ENCODE measurements at regions not wholly inside any gene's neighbourhood (a gene's known extent, or its start where the extent isn't known, plus 50 kb on each side); places are given as distances from the start of the nearest gene placed in this dataset.
A peak's percentile ranks its signal among the peaks of the same experiment; 100 is the strongest.

DNA sequence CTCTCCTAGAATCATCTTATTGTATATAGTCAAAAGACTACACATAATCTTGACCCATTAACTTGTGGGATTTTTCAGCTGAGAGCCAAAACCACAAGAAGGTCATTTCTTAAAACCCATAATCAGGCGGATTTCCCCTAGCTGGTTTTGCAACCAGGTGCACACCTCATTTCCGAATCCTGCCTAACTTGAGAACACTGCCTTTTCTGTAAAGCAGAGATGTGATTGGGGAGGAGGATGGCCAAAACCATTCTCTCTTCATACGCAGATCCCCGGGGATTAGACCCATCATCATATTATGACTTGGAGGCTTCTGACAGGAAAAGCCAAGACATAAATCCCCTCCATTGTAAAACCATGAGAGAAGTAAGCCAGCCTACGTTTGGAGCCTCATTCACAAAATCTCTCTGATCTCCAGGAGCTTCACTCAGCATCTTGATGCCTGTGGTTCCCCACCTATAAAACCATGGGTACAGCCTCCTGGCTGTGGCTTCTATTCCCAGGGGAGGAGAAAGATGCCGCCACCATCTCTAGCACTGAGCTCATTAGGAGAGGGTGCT lies 191.3 kb downstream of the KIF18A start:
- peaks cover 3 to 6% of the 10 kb centered on the region in 2 donors for H3K27me3 Mint-ChIP-seq
- DNase-seq (no peak), ATAC-seq (replicated peaks) (peak in 1 of 2 donors; percentile 66)
- H3K27ac Mint-ChIP-seq: no peak overlapping the region
- no peaks in the 10 kb centered on the region for H3K36me3 Mint-ChIP-seq
- H3K4me3 Mint-ChIP-seq: no peak overlapping the region
- H3K9me3 Mint-ChIP-seq: peaks cover 0 to 2% of the 10 kb centered on the region in 2 donors
- no peaks in the 10 kb centered on the region for H3K4me1 Mint-ChIP-seq

DNA sequence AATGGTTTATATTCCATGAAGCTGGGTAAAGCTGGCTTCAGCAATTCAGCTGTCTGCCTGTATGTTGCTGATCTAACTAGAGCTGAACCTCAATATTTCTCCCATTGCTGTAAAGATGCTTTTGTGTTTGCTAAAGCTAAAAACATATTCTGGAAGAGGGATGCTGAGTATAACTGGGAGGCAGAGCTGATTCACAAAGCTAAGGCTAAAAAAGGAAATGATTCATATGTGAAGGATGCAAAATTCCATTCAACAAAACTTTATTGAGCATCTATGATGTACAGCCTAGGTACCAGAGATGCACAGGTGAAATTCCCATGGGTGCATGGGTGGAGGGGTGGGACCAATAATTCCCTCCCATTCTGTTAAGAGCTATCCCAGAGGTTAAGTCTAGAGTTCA lies 193.9 kb downstream of the KIF18A start:
- DNase-seq (no peak), ATAC-seq (replicated peaks) (no peak)
- H3K36me3 Mint-ChIP-seq: no peaks in the 10 kb centered on the region
- H3K27ac Mint-ChIP-seq: no peak overlapping the region
- peaks cover 3 to 6% of the 10 kb centered on the region in 2 donors for H3K27me3 Mint-ChIP-seq
- peaks cover 0 to 3% of the 10 kb centered on the region in 2 donors for H3K9me3 Mint-ChIP-seq
- no peaks in the 10 kb centered on the region for H3K4me1 Mint-ChIP-seq
- H3K4me3 Mint-ChIP-seq: no peak overlapping the region

DNA sequence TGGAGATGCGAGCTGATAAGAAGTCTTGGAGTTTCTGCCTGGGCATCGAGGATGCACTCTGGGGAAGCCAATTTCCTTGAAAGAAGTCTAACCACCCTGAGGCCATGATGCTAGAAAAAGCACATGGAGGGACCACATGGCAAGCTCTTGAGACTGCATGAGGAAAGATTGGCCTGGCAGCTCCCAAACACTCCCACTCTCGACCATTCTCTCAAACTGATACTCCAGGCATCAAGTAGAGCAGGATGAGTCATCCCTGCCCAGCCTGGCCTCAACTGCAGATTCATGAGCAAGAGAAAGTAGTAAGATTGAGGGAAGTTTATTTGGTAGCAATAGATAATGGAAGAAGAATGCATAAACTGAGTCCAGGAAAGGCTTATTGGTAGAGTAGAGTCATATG lies 194.3 kb downstream of the KIF18A start:
- H3K36me3 Mint-ChIP-seq: no peaks in the 10 kb centered on the region
- peaks cover 3 to 6% of the 10 kb centered on the region in 2 donors for H3K27me3 Mint-ChIP-seq
- ATAC-seq (replicated peaks) (no peak), DNase-seq (no peak)
- peaks cover 0 to 3% of the 10 kb centered on the region in 2 donors for H3K9me3 Mint-ChIP-seq
- H3K4me1 Mint-ChIP-seq: no peaks in the 10 kb centered on the region
- no peak overlapping the region for H3K4me3 Mint-ChIP-seq
- H3K27ac Mint-ChIP-seq: no peak overlapping the region

DNA sequence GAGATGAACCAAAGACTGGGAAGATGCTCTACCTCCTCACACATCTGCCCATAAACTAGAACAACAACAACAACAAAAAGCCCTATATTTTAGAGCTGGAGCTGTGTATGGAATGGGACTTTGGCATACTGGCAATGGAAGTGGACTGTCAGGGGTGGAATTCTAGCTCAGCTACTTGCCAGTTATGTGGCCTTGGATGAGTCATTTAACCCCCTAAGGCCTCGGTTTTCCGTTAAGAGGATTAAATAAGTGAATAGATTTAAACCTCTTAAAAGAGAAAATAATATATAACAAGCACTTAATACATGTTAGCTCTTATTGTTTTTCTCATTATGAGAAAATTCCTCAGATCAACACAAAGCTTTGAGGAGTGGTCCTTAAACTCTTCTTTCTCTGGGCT lies 195.0 kb downstream of the KIF18A start:
- no peak overlapping the region for H3K4me3 Mint-ChIP-seq
- no peaks in the 10 kb centered on the region for H3K36me3 Mint-ChIP-seq
- ATAC-seq (replicated peaks): no peak
- H3K4me1 Mint-ChIP-seq: no peaks in the 10 kb centered on the region
- H3K9me3 Mint-ChIP-seq: peaks cover 0 to 3% of the 10 kb centered on the region in 2 donors
- no peak overlapping the region for H3K27ac Mint-ChIP-seq
- no peak for DNase-seq
- H3K27me3 Mint-ChIP-seq: peaks cover 3 to 6% of the 10 kb centered on the region in 2 donors

- ATAC-seq (replicated peaks) (no peak), DNase-seq (no peak)
- Mint-ChIP-seq H3K36me3 (no peaks in the 10 kb centered on the region), H3K27me3 (peaks cover 0 to 3% of the 10 kb centered on the region in 2 donors), H3K4me3 (no peak overlapping the region), H3K27ac (no peak overlapping the region), H3K4me1 (no peaks in the 10 kb centered on the region), H3K9me3 (peaks cover 4 to 5% of the 10 kb centered on the region in 2 donors)
These were observed 197.6 kb downstream of the KIF18A start for GRCh38 chr11:27910186-27910931.

GRCh38 chr11:27909386-27909785 lies 198.6 kb downstream of the KIF18A start:
- Mint-ChIP-seq H3K9me3 (peaks cover 3 to 4% of the 10 kb centered on the region in 2 donors), H3K27me3 (no peaks in the 10 kb centered on the region), H3K27ac (no peak overlapping the region), H3K4me3 (no peak overlapping the region), H3K36me3 (no peaks in the 10 kb centered on the region), H3K4me1 (no peaks in the 10 kb centered on the region)
- no peak for ATAC-seq (replicated peaks)
- DNase-seq: no peak

DNA sequence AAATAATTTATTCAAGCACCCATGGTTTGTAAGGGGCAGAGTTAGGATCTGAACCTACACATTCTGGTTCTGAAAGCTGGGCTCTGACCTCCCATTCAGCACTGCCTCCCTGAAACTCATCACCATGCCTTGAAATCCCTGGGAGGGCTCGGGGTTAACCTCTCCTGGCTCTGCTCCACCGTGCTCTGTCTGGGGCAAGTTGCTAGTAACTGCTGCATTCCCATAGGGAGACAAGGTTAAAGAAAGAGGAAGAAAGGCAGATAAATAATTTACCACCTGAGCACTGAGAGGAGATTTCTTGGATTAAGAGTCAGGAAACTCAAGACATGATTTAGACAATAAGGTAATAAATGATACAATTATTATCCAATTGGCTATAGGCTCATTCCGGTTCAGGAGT lies 199.3 kb downstream of the KIF18A start:
- H3K9me3 Mint-ChIP-seq: peaks cover 3 to 4% of the 10 kb centered on the region in 2 donors
- ATAC-seq (replicated peaks): no peak
- no peak overlapping the region for H3K27ac Mint-ChIP-seq
- DNase-seq: no peak
- H3K4me3 Mint-ChIP-seq: no peak overlapping the region
- no peaks in the 10 kb centered on the region for H3K36me3 Mint-ChIP-seq
- H3K27me3 Mint-ChIP-seq: no peaks in the 10 kb centered on the region
- no peaks in the 10 kb centered on the region for H3K4me1 Mint-ChIP-seq

- H3K9me3 Mint-ChIP-seq: peaks cover 3 to 4% of the 10 kb centered on the region in 2 donors
- H3K4me1 Mint-ChIP-seq: no peaks in the 10 kb centered on the region
- H3K27me3 Mint-ChIP-seq: no peaks in the 10 kb centered on the region
- no peaks in the 10 kb centered on the region for H3K36me3 Mint-ChIP-seq
- H3K4me3 Mint-ChIP-seq: no peak overlapping the region
- no peak overlapping the region for H3K27ac Mint-ChIP-seq
- ATAC-seq (replicated peaks): no peak
- no peak for DNase-seq
These were observed 200.4 kb downstream of the KIF18A start for GRCh38 chr11:27907530-27907929.

DNA sequence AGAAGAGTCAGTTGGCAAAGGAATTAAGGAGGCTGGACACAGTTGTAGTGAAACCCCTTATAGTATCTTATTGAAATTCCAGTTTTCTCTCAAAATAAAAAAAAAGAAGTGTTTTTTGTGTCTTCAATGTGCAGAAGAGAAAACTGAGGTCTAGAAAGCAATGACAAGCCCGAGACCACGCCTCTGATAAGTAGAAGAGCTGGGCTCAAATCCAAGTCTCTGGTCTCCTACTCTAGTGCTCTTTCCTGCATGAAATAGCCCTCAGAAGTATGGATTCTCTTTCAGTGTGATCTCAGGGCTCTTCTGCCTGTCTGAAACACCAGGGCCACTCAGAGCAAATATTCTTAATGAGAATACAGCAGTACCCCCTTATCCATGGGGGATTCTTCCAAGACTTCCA lies 200.9 kb downstream of the KIF18A start:
- no peaks in the 10 kb centered on the region for H3K36me3 Mint-ChIP-seq
- ATAC-seq (replicated peaks) (no peak), DNase-seq (no peak)
- no peak overlapping the region for H3K4me3 Mint-ChIP-seq
- H3K27ac Mint-ChIP-seq: no peak overlapping the region
- no peaks in the 10 kb centered on the region for H3K27me3 Mint-ChIP-seq
- H3K4me1 Mint-ChIP-seq: no peaks in the 10 kb centered on the region
- peaks cover 3 to 4% of the 10 kb centered on the region in 2 donors for H3K9me3 Mint-ChIP-seq

DNA sequence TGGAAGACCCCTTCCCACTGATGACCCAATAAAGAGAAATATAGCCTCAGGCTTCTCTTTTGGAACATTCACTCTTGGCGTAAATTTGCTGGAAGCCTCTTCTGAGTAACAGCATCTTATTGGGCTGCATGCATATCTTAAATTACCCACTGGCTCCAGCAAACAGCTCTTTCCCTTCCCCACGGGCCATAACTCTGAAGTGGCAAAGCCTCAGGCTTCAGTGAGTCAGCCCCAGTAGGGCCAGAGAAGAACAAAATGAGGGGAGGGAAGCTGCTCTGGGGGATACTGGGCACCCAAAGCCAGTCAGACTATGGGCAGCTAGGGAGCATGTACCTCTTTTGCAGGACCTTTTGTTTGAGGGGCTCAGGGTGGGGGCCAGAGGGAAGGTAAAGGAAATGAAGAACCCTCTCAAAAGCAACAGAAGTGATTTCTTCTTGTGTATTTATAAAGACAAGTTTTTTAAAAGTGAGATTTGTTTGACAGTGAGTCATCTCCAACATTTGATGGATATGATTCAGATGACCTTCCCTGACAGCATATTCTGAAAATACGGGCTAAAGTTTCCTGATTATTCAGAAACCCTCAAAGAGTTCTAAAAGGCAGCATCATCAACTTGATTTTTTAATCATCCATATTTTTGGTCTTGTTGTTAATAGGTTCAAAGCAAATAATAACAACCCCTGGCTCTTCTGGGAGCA lies 203.4 kb downstream of the KIF18A start:
- H3K27ac Mint-ChIP-seq: no peak overlapping the region
- no peak for DNase-seq
- H3K9me3 Mint-ChIP-seq: peaks cover 1 to 4% of the 10 kb centered on the region in 2 donors
- ATAC-seq (replicated peaks): no peak
- H3K36me3 Mint-ChIP-seq: no peaks in the 10 kb centered on the region
- H3K4me1 Mint-ChIP-seq: no peaks in the 10 kb centered on the region
- H3K4me3 Mint-ChIP-seq: no peak overlapping the region
- H3K27me3 Mint-ChIP-seq: no peaks in the 10 kb centered on the region

- Mint-ChIP-seq H3K27ac (no peak overlapping the region), H3K9me3 (peaks cover 1 to 4% of the 10 kb centered on the region in 2 donors), H3K4me1 (no peaks in the 10 kb centered on the region), H3K36me3 (no peaks in the 10 kb centered on the region), H3K27me3 (no peaks in the 10 kb centered on the region), H3K4me3 (no peak overlapping the region)
- DNase-seq (no peak), ATAC-seq (replicated peaks) (no peak)
These were observed 202.8 kb upstream of the BDNF start for GRCh38 chr11:27902981-27903624.

GRCh38 chr11:27898166-27898565 lies 197.9 kb upstream of the BDNF start:
- ATAC-seq (replicated peaks): no peak

DNA sequence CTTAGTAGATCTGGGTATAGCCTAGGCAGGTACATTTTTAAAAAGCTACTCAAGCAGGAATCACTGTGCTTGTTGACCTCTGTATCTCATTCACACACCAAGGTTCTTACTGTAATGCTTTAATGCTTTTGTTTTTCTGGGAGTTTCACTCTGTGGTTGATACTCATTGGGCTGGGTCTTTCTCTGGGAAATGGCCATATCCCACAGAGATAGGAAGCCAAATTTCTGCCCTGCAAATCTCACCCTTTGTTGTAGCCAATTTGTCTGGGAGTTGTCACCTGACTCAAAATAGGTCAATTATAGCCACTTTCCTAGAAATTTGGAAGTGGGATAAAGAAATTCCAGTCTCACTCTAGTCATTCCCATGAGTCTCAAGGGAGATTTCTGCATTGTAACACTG lies 195.8 kb upstream of the BDNF start:
- Mint-ChIP-seq H3K27me3 (peaks cover 0 to 5% of the 10 kb centered on the region in 2 donors), H3K9me3 (peaks cover 0 to 6% of the 10 kb centered on the region in 2 donors), H3K4me3 (no peak overlapping the region), H3K36me3 (no peaks in the 10 kb centered on the region), H3K4me1 (no peaks in the 10 kb centered on the region), H3K27ac (no peak overlapping the region)
- no peak for ATAC-seq (replicated peaks)
- no peak for DNase-seq

More at GRCh38 chr11:27898166-27898565, 197.9 kb upstream of the BDNF start:
- Mint-ChIP-seq H3K4me3 (no peak overlapping the region), H3K27ac (no peak overlapping the region), H3K27me3 (peaks cover 0 to 5% of the 10 kb centered on the region in 2 donors), H3K4me1 (no peaks in the 10 kb centered on the region), H3K9me3 (peaks cover 0 to 6% of the 10 kb centered on the region in 2 donors), H3K36me3 (no peaks in the 10 kb centered on the region)
- DNase-seq: no peak

- H3K27me3 Mint-ChIP-seq: peaks cover 0 to 5% of the 10 kb centered on the region in 2 donors
- H3K4me1 Mint-ChIP-seq: no peaks in the 10 kb centered on the region
- no peak overlapping the region for H3K27ac Mint-ChIP-seq
- H3K9me3 Mint-ChIP-seq: peaks cover 2 to 6% of the 10 kb centered on the region in 2 donors
- H3K4me3 Mint-ChIP-seq: no peak overlapping the region
- no peaks in the 10 kb centered on the region for H3K36me3 Mint-ChIP-seq
- no peak for ATAC-seq (replicated peaks)
- no peak for DNase-seq
These were observed 194.3 kb upstream of the BDNF start for GRCh38 chr11:27894552-27894951.
